Ovary (tissue), 3 donors: ENCODE measurements at regions not wholly inside any gene's neighbourhood (a gene's known extent, or its start where the extent isn't known, plus 50 kb on each side); places are given as distances from the start of the nearest gene placed in this dataset.

Source experiments
- POLR2A ChIP-seq: fragments of 450-650 bp; IDR thresholded peaks from one replicate; pipeline ENCODE4 v1.6.1; 2017; ENCODE audit warnings: antibody characterized with exemption, mild to moderate bottlenecking, moderate library complexity
- TF ChIP-seq, protein P1 (sequence below), 3 donors: fragments of 450-650 bp in 2 of 3; fragments of 200-600 bp in 1 of 3; IDR thresholded peaks; one replicate each; pipeline versions ENCODE4 v1.5.1 to v1.8.0; 2016 to 2022; ENCODE audit warnings: antibody characterized with exemption in 3 of 3, mild to moderate bottlenecking in 1 of 3
- donor health status: DM: no; HTN: no; CAD: no.

DNA sequence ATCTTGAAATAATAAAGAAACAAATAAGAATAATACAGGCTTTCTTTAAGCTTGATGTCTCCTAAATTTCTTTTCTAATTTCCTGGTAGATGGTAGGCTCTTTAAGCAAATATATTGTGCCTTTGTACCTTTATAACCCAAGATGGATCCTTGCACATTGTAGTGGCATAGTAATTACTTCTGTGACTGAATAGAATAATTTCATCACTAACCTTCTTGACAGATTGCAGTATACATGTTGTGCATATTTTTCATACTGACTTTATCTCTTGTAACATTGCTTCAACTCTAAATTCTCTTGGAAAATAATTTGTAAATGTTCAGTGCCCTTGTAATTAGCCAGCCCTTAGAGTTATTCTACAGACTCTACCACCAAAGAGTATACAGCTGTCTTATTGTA, 1433.8 kb upstream of the GBE1 start:
- no peak for TF ChIP-seq POLR2A
- TF ChIP-seq, protein P1, sequence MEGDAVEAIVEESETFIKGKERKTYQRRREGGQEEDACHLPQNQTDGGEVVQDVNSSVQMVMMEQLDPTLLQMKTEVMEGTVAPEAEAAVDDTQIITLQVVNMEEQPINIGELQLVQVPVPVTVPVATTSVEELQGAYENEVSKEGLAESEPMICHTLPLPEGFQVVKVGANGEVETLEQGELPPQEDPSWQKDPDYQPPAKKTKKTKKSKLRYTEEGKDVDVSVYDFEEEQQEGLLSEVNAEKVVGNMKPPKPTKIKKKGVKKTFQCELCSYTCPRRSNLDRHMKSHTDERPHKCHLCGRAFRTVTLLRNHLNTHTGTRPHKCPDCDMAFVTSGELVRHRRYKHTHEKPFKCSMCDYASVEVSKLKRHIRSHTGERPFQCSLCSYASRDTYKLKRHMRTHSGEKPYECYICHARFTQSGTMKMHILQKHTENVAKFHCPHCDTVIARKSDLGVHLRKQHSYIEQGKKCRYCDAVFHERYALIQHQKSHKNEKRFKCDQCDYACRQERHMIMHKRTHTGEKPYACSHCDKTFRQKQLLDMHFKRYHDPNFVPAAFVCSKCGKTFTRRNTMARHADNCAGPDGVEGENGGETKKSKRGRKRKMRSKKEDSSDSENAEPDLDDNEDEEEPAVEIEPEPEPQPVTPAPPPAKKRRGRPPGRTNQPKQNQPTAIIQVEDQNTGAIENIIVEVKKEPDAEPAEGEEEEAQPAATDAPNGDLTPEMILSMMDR (IDR thresholded peaks at IDR 0.05) = no peak
